ENCODE measurements at regions not wholly inside any gene's neighbourhood (a gene's known extent, or its start where the extent isn't known, plus 50 kb on each side); places are given as distances from the start of the nearest gene placed in this dataset.
A peak's percentile ranks its signal among the peaks of the same experiment; 100 is the strongest.
"Not testable (repeated sequence)": the region's sequence is repeated elsewhere in the genome, so short reads cannot be mapped to it uniquely, and the experiment has no call there.

GRCh38 chr11:89608234-89608966 lies 101.7 kb upstream of the TRIM77 start:
- no peak for DNase-seq
- intact Hi-C loops (cut with DNase I): no loop called here

- intact Hi-C loops (cut with DNase I): no loop called here
- DNase-seq: no peak
Observed at GRCh38 chr11:89612096-89612495, 98.0 kb upstream of the TRIM77 start.

- intact Hi-C loops (cut with DNase I): no loop called here
- no peak for DNase-seq
Observed at GRCh38 chr11:89613911-89614310, 96.2 kb upstream of the TRIM77 start.

- peak in 12 of 42 donors; percentile 11 to 53 (median 18) for DNase-seq
- intact Hi-C loops (cut with DNase I): not testable (repeated sequence)
Observed at GRCh38 chr11:89614428-89614827, 95.7 kb upstream of the TRIM77 start.

GRCh38 chr11:89615642-89616041 lies 94.5 kb upstream of the TRIM77 start:
- DNase-seq; intact Hi-C loops (cut with DNase I): not testable (repeated sequence)

- DNase-seq; intact Hi-C loops (cut with DNase I): not testable (repeated sequence)
Observed at GRCh38 chr11:89616161-89616560, 93.9 kb upstream of the TRIM77 start.

- DNase-seq; intact Hi-C loops (cut with DNase I): not testable (repeated sequence)
Observed at GRCh38 chr11:89616999-89617602, 93.0 kb upstream of the TRIM77 start.

GRCh38 chr11:89620721-89621120 lies 89.4 kb upstream of the TRIM77 start:
- intact Hi-C loops (cut with DNase I): not testable (repeated sequence)

GRCh38 chr11:89625171-89625570 lies 84.9 kb upstream of the TRIM77 start:
- intact Hi-C loops (cut with DNase I): no loop called here

More at GRCh38 chr11:89620721-89621120, 89.4 kb upstream of the TRIM77 start:
- DNase-seq: not testable (repeated sequence)

GRCh38 chr11:89626366-89626765 lies 83.7 kb upstream of the TRIM77 start:
- intact Hi-C loops (cut with DNase I): no loop called here
- no peak for DNase-seq

More at GRCh38 chr11:89625171-89625570, 84.9 kb upstream of the TRIM77 start:
- peak in 3 of 42 donors; percentile 14 to 46 (median 24) for DNase-seq

GRCh38 chr11:89626881-89627280 lies 83.2 kb upstream of the TRIM77 start:
- intact Hi-C loops (cut with DNase I); DNase-seq: not testable (repeated sequence)

- intact Hi-C loops (cut with DNase I): no loop called here
- DNase-seq: peak in 26 of 42 donors; percentile 7 to 66 (median 35)
Observed at GRCh38 chr11:89633135-89633705, 76.9 kb upstream of the TRIM77 start.

GRCh38 chr11:89640777-89641176 lies 69.3 kb upstream of the TRIM77 start:
- DNase-seq; intact Hi-C loops (cut with DNase I): not testable (repeated sequence)

GRCh38 chr11:89648232-89648631 lies 61.9 kb upstream of the TRIM77 start:
- DNase-seq; intact Hi-C loops (cut with DNase I): not testable (repeated sequence)

- intact Hi-C loops (cut with DNase I); DNase-seq: not testable (repeated sequence)
Observed at GRCh38 chr11:89648996-89649395, 61.1 kb upstream of the TRIM77 start.

GRCh38 chr11:89654669-89655068 lies 55.4 kb upstream of the TRIM77 start:
- peak in 1 of 42 donors; percentile 43 for DNase-seq
- intact Hi-C loops (cut with DNase I): not testable (repeated sequence)

GRCh38 chr11:89658767-89659166 lies 51.3 kb upstream of the TRIM77 start:
- intact Hi-C loops (cut with DNase I); DNase-seq: not testable (repeated sequence)

- intact Hi-C loops (cut with DNase I); DNase-seq: not testable (repeated sequence)
Observed at GRCh38 chr11:89659414-89659813, 50.7 kb upstream of the TRIM77 start.

- no peak for DNase-seq
- intact Hi-C loops (cut with DNase I): no loop called here
Observed at GRCh38 chr11:89660234-89660633, 49.9 kb upstream of the TRIM77 start.
